ENCODE measurements at regions not wholly inside any gene's neighbourhood (a gene's known extent, or its start where the extent isn't known, plus 50 kb on each side); places are given as distances from the start of the nearest gene placed in this dataset.
"Not testable (repeated sequence)": the region's sequence is repeated elsewhere in the genome, so short reads cannot be mapped to it uniquely, and the experiment has no call there.

GRCh38 chr12:72209086-72209485, 63.1 kb upstream of the TRHDE start:
- H3K27ac ChIP-seq, result no peak overlapping the region
- no peak overlapping the region for H3K4me3 ChIP-seq
- H3K4me1 ChIP-seq, result no peaks in the 10 kb centered on the region
- intact Hi-C loops (cut with DNase I), result no loop called here
- DNase-seq (no peak), ATAC-seq (no peak)
- WGBS (ENCODE audit: insufficient coverage, low coverage, low lambda C conversion rate, missing lambda C conversion rate), result 23% methylated on average over 2 of the region's 2 CpGs
- H3K27me3 ChIP-seq, result no peaks in the 10 kb centered on the region
- no peak for TF ChIP-seq CTCF (IDR thresholded peaks at IDR 0.05)
- TF ChIP-seq POLR2A (IDR thresholded peaks at IDR 0.05), result no peak
- H3K9me3 ChIP-seq, result no peaks in the 10 kb centered on the region
- H3K36me3 ChIP-seq, result no peaks in the 10 kb centered on the region

GRCh38 chr12:72214163-72214562, 58.0 kb upstream of the TRHDE start:
- Histone ChIP-seq H3K27ac (no peak overlapping the region), H3K27me3 (no peaks in the 10 kb centered on the region), H3K4me3 (no peak overlapping the region), H3K36me3 (no peaks in the 10 kb centered on the region), H3K9me3 (no peaks in the 10 kb centered on the region), H3K4me1 (no peaks in the 10 kb centered on the region)
- 33% methylated on average over 4 of the region's 4 CpGs for WGBS (ENCODE audit: insufficient coverage, low coverage, low lambda C conversion rate, missing lambda C conversion rate)
- DNase-seq, result no peak
- intact Hi-C loops (cut with DNase I), result no loop called here
- TF ChIP-seq POLR2A (IDR thresholded peaks at IDR 0.05), result no peak
- ATAC-seq, result no peak

- H3K27ac ChIP-seq; DNase-seq; H3K9me3 ChIP-seq; intact Hi-C loops (cut with DNase I); H3K27me3 ChIP-seq; H3K4me1 ChIP-seq; ATAC-seq; H3K36me3 ChIP-seq; H3K4me3 ChIP-seq: not testable (repeated sequence)
- no CpG with 5 or more reads among the region's 3 CpGs for WGBS (ENCODE audit: insufficient coverage, low coverage, low lambda C conversion rate, missing lambda C conversion rate)
Observed at GRCh38 chr12:72215287-72215686, 56.9 kb upstream of the TRHDE start.

DNA sequence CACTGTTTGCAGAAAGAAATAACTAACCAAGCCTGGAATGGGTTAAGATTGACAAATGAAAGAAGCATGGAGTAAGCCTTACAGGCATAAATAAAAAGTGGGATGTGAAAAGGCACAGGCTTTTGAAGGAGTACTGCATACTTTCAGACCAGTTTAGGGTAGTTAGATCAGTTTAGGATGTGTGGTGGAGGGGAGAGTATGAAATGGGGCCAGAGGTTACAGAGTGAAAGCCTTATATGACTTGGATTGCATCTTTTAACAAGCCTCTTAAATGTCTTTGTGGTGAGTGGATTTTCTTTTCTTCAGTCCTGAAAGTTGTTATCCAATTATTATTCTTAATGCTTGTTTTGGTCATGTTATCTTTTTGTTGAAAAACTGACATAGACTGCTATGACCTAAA, 52.2 kb upstream of the TRHDE start:
- Histone ChIP-seq H3K27ac (no peak overlapping the region), H3K36me3 (no peaks in the 10 kb centered on the region), H3K27me3 (no peaks in the 10 kb centered on the region), H3K9me3 (no peaks in the 10 kb centered on the region), H3K4me3 (no peak overlapping the region), H3K4me1 (no peaks in the 10 kb centered on the region)
- no peak for ATAC-seq
- TF ChIP-seq POLR2A (IDR thresholded peaks at IDR 0.05), result no peak
- no peak for TF ChIP-seq CTCF (IDR thresholded peaks at IDR 0.05)
- no peak for DNase-seq
- intact Hi-C loops (cut with DNase I), result no loop called here
